Tibial nerve (tissue), 3 donors: ENCODE measurements at regions not wholly inside any gene's neighbourhood (a gene's known extent, or its start where the extent isn't known, plus 50 kb on each side); places are given as distances from the start of the nearest gene placed in this dataset.

Experiments used
- CTCF ChIP-seq, 5 experiments: fragments of 200-600 bp in 3 of 5; fragments of 450-650 bp in 2 of 5; sonication (generic) in 3 of 5; IDR thresholded peaks; one replicate each; pipeline ENCODE4 v1.5.1; 2016 to 2019; ENCODE audit warnings: antibody characterized with exemption in 5 of 5, mild to moderate bottlenecking in 3 of 5, moderate library complexity in 2 of 5
- POLR2A ChIP-seq, 2 donors: fragments of 450-650 bp; IDR thresholded peaks; one replicate each; pipeline ENCODE4 v1.6.1; 2017; ENCODE audit warnings: antibody characterized with exemption in 2 of 2, mild to moderate bottlenecking in 2 of 2, moderate library complexity in 2 of 2

- TF ChIP-seq CTCF (IDR thresholded peaks at IDR 0.05) (no peak), POLR2A (IDR thresholded peaks at IDR 0.05) (no peak)
Observed at GRCh38 chrX:11837437-11837836, 79.4 kb downstream of the MSL3 start.
